Activated CD4-positive, alpha-beta T cell treated with anti-CD3 and anti-CD28 coated beads, Interleukin-2, Interleukin-6, amounts not matched to agents 100 ng/mL and 50 ng/mL, durations not matched to agents 16 hours and 8 hours (primary cell): ENCODE measurements at regions not wholly inside any gene's neighbourhood (a gene's known extent, or its start where the extent isn't known, plus 50 kb on each side); places are given as distances from the start of the nearest gene placed in this dataset.
"Not testable (repeated sequence)": the region's sequence is repeated elsewhere in the genome, so short reads cannot be mapped to it uniquely, and the experiment has no call there.

Experiments used
- DNase-seq: peaks from one replicate; pipeline ENCODE4 v3.0.0-alpha.2; 2020

DNA sequence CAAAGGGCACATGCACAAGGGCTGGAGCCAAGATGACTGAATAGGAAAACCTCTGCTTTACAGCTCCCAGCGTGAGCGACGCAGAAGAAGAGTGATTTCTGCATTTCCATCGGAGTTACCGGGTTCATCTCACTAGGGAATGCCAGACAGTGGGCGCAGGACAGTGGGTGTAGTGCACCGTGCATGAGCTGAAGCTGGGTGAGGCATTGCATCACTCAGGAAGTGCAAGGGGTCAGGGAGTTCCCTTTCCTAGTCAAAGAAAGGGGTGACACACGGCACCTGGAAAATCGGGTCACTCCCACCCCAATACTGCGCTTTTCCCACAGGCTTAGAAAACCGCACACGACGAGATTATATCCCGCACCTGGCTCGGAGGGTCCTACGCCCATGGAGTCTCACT lies 64.5 kb upstream of the HTR1E start:
- DNase-seq = not testable (repeated sequence)

DNA sequence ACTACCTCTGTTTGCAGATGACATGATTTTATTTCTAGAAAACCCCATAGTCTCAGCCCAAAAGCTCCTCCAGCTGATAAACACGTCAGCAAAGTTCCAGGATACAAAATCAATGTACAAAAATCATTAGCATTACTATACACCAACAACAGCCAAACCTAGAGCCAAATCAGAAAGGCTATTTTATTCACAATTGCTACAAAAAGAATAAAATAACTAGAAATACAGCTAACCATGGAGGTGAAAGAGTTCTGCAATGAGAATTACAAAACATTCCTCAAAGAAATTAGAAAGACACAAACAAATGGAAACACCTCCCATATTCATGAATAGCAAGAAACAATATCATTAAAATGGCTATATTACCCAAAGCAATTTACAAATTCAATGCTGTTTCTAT lies 65.6 kb upstream of the HTR1E start:
- no peak for DNase-seq

DNA sequence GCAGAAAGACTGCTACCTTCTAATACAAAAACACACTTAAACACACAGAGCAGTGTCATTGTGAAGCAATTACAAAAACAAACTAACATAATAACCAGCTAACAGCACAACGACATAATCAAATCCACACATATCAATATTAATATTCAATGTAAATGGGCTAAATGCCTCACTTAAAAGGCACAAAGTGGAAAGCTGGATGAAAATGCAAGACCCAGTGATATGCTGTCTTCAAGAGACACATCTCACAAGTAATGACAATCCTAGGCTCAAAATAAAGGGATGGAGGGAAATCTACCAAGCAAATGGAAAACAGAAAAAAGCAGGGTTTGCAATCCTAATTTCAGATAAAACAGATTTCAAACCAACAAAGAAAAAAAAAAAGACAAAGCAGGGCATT lies 67.8 kb upstream of the HTR1E start:
- DNase-seq = no peak

DNA sequence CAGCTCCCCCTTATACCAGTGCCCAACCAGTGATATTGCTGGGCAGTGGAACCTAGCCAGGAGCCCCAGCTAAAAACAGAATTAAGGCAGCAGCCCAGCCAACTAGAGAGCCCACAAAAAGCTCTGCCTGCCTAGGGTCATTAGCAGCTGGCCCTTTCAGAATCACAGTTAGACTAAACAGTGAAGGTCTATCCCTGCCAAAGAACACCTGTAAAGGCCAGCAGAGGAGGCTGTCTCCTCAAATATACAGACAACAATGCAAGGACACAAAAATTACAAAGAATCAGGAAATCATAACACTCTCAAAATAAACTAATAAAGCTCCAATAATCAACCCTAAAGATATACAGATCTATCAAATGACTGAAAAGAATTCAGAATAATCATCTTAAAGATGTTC lies 77.8 kb upstream of the HTR1E start:
- DNase-seq = no peak

DNA sequence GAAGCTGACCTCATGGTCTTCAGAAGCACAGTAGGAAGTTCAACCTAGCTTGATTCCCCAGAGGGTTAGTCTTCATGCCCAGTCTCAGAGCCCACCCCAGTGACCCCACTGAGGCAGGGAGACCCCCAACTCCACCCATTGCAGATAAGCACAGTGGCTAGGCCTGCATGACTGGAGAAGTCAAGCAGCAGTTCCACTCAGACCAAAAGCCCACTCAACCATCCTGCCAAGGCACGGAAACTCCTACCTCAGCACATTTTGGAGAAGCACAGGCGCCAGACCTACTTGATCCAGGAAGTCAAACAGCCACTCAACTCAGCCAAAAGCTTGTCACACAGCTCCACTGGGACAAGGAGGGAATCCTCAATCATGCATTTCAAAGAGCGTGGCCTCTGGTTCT lies 78.4 kb upstream of the HTR1E start:
- DNase-seq = no peak

DNA sequence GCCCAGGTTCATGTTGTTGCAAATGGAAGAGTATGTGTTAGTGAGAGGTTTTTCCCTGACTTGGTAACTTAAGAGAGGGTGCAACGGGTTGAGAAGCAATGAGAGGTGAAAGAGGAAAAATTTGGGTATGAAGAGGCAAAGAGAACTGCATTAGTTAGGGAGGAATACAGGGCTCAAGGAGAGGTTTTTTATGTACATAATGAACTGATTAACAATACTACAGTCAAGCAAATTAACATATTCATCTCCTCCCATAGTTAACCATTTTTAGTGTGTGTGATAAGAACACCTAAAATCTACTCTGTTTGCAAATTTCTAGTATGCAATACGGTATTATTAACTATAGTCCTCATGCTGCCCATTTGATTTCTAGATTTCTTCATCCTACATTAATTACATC lies 79.5 kb upstream of the HTR1E start:
- no peak for DNase-seq

DNA sequence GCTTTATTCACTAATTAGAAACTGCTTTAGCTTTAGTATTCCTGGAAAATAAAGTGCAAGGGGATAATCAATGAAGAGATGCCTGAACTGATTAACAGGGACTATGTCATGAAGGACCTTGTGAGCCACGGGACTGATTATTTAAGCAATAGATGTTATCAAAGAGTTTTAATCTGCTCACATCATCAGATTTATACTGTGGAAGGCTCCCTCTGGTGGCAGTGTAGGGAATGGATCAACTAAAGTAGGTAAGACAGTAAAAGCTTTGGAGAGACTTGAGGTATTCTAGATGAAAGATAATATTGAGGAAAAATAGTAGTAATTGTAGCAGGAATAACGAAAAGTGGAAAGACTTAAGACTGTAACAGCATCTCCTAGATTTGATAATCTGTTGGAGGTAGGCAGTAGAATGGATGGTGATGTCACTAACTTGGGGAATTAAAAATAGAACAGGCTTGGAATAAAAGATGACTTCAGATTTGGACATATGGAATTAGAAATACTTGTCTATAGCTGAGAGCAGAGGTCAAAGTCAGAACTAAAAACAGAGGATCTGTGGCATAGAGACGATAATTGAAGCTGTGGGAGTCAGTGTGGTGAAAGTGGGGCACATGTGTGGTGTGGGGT lies 80.3 kb upstream of the HTR1E start:
- peak; percentile 45 for DNase-seq

DNA sequence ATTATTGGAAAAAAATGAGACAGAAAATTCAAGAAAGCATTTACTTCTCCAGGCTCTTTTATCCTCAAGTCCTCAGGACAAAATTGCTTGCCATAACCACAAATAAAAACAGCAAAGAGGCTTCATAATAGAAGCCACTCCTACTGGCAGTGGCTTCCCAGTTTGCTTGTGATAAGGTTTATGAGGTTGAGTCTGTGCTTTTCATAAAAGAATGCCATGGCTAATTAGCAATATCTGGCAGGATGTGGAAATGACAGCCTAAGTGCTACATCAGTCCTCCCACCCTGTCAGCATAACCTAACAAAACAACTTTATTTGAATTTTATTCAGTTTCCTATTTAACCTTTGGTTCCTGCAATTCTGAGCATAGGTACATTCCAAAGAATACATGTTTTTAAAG lies 80.9 kb upstream of the HTR1E start:
- no peak for DNase-seq

DNA sequence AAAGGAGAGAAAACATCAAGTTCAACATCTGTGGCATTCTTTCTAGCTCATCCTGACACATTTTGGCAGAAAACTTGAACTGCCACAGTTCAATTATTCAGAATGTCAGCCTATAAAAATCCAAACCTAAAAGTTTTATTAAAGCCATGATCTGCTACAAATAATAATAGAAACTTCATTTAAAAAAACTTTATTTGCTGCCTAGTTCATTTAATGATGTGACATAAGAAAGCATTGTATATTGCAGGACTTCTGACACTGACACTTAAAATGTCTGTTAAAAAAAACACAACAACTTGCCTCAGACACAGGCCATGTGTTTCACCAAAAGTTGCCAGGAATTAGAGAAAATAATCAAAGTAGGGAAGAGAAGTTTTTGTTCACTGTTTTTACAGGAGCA lies 88.3 kb upstream of the HTR1E start:
- DNase-seq = no peak

DNA sequence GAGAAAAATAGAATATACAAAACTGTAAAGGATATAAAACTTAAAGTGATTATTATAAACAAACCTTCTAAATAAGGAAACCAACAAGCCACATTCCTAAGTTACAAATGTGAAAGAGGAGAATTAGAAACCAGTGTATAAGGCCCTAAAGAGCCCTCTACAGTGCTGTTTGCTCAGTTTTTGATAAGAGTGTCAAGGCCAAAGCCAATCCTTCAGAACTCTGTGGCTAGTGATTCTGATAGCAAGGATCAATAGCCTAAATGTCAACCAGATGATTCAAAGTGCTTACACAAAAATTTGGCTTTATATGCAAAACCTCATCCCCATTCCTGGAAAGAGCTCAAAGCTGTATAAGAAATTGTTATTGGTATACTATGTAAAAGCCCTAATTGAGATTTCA lies 104.6 kb upstream of the HTR1E start:
- DNase-seq = no peak

DNA sequence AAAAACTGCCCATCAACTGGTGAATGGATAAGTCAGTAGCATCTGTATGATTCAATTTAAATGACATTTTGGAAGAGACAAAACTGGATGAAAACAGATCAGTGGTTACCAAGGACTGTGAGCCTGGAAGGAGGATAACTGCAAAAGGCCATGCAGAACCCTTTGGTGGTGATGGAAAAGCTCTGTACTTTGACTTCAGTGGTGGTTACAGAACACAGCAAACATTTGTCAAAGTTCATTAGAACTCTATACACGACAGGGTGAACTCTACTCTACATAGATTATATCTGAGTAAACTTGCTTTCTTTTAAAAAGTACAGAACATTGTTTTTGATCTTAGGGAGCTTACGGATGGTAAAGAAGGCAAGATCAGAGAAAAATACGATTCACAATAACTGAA lies 111.9 kb upstream of the HTR1E start:
- no peak for DNase-seq

DNA sequence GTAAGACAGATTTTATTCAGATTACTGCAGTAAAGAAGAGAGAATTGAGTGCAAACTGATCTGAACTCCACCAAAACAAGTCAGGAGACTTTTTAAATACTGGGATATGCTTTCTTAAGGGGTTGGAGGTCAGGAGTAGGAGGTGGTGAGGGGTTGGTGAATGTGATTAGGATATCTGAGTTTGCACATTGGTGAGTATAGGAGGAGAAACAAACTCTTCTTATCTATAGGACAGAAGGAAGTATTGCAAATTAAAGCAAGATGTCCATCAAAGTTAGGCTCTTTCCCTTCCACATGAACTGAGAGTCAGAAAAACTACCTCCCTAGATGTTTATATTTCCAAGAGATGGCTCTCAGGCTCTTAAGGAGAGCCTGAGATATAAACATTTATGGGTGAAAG lies 114.6 kb upstream of the HTR1E start:
- DNase-seq = no peak

DNA sequence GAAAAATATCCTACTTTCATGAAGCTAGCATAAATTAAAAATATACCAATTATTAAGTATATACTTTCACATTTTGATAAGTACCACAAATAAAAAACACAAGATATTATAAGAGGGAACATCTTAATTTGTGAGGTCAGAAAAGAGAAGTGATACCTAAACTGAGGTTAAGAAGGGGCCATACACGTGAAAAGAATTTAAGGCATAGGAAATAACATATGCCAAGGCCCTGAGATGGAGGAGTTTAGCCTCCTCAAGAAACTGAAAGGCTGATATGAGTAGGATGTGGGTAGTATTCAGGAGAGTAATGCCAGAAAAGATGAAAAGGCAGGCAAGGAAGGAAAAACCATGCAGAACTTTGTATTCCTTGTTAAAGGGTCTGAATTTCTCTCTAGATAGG lies 116.6 kb upstream of the HTR1E start:
- no peak for DNase-seq

DNA sequence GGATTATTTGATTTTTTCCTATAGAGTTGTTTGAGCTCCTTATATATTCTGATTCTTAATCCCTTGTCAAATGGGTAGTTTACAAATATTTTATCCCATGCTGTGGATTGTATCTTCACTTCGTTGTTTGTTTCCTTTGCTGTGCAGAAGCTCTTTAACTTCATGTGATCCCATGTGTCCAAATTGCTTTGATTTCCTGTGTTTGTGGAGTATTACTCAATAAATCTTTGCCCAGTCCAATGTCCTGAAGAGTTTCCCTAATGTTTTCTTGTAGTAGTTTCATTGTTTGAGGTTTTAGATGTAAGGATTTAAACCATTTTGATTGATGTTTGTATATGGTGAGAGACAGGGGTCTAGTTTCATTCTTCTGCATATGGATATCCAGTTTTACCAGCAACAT lies 143.7 kb upstream of the HTR1E start:
- DNase-seq = no peak

DNA sequence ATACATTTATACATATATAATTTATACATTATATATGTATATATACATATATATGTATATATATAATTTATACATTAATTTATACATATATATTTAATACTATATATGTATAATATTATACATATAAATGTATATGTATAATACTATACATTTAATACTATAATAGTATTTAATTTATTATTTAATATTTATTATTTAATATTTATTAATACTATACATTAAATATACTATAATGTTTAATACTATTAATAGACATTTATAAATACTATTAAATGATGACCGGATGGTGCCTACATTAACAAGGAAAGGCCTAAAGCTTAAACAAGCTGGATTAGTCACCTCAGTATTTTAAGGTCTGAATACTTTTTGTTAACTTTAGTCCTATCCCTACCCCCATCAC lies 145.9 kb upstream of the HTR1E start:
- DNase-seq = no peak

DNA sequence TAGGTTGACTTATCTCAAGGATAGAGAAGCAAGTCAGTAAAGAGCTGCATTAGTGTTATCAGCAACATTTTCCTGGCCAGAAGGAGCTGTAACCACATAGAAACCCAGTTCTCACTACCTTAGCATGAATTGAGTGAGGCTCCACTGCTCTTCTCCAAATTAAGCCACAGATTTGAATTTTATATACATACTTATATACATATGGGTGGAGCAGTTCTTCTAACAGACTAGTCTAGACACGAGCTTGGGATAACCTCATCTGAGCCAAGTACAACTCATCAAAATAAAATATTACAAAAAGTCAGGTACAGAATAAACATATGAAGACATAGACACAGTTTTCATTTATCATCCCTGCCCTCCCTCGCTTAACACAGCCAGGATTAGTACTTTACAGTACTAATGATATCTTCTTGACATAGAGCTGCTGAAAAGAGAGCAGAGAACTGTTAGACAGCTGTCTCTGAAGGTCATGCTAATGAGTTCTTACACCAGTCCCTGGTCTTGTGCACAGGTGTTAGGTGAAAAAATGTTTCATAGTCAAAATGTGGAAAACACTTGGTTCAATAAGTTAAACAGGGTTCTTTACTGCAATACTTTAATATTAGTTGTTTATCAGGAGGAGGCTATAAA lies 147.4 kb upstream of the HTR1E start:
- no peak for DNase-seq

DNA sequence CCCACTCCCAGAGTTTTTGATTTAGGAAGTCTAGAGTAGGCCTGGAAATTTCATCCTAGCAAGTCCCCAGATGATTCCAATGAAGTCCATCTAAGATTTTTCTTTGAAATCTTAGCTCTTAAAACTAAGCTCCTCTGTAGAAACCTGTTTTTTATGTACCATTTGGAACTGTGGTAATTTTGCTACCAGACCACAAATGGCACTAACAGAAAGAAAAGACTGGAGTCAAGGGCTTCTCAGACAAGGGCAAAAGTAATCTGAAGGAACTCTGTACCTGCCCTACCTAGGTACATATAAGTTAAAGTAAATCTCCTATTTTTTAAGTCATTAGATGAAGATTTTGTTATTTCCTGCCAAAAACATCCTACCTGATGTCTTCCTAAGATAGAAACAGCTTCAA lies 155.0 kb upstream of the HTR1E start:
- no peak for DNase-seq

DNA sequence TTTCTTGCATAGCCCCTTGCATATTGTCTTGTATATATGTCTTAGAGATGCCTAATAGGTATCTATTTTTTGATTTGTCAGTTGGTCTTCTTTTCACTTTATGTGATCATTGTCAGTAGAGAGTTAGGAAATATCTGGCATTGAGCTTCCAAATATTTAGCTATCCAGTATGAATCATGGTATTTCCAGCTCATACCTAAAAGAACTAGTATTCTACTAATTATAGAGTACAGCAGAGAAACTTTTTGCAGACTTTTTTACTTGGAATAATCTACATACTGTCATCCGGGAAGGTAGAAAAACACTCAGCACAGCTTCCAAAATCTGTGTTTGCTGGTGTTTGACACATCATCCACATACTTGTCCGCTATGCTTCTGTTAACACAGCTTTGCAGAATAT lies 156.4 kb upstream of the HTR1E start:
- no peak for DNase-seq

DNA sequence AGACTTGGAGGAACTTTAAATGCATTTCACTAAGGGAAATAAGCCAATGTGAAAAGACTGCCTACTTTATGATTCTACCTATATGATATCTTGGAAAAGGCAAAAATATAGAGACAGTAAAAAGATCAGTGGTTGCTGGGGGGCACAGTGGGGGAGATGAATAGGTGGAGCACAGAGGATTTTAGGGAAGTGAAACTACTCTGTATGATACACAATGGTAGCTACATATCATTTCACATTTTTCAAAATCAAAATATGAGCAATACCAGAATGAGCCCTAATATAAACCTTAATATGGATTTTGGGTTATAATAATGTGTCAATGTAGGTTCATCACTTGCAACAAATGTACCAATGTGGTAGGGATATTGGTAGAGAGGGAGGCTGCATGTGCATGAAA lies 161.4 kb upstream of the HTR1E start:
- DNase-seq = no peak

DNA sequence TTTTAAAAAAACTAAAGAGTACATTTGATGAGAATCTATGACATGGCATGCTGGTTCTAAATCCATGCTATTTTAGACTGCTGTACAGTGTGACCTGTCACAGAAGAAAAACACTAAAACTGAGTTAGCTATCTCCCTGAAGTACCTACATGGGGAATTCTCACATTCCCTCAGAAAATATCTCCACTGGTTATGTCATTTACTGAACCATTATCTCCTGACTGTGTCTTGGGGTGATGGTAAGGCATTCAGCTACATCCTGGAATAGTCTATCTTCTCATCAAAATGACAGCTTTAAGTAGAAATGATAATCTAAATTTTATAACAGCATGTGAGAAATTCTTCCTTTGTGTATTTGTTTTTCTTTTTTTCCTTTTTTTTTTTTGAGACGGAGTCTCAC lies 172.1 kb upstream of the HTR1E start:
- DNase-seq = no peak

DNA sequence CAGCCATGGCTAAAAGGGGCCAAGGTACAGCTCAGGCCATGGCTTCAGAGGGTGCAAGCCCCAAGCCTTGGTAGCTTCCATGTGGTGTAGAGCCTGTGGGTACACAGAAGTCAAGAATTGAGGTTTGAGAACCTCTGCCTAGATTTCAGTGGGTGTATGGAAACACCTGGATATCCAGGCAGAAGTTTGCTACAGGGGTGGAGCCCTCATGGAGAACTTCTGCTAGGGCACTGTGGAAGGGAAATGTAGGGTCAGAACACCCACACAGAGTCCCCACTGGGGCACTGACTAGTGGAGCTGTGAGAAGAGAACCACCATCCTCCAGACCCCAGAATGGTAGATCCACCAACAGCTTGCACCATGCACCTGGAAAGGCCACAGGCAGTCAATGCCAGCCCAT lies 177.4 kb upstream of the HTR1E start:
- DNase-seq = not testable (repeated sequence)

DNA sequence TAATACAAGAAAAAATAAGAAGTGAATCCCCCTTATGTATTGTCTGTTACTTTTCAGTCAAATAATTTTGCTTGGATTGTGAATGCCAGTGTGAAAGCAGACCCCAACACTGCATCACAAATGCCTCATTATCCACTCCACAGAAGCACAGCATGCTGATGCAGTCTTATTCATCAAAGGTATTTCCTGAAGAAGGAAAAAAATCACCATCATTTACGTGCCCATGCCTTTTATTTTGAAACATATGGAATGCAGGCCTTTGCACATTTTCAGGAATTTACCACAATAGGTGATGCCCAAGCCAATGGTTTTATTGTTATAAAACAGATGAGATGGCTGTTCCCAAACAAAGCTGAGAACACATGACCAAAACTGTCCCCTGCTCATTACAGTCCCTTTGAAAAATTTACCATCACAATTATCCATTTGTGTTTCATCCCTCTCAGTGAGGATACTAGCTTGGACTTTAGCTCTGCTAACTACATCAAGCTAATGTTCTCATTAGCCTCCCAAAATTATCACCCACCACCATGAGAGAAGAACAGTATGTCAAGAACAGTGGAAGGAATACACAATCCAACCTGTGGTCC lies 180.6 kb upstream of the HTR1E start:
- no peak for DNase-seq

DNA sequence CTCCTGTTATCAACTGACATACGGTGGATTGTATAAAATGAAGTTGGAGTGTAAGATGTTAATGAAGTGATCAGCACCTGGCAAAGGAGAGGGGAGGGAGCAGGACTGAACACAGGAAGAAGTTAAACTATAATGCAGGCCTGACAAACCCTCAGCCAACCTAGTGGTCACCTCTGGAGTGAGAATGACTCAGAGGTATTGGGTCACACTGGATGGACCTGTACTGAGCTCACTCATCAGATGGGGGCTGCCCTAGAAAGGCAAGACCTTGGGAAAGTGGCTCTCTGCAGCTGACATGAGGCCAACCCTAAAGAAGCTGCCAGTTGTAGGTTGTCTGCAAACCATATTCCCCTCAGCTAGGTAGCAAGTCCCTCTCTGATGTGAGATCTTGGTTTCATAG lies 193.3 kb upstream of the HTR1E start:
- no peak for DNase-seq

DNA sequence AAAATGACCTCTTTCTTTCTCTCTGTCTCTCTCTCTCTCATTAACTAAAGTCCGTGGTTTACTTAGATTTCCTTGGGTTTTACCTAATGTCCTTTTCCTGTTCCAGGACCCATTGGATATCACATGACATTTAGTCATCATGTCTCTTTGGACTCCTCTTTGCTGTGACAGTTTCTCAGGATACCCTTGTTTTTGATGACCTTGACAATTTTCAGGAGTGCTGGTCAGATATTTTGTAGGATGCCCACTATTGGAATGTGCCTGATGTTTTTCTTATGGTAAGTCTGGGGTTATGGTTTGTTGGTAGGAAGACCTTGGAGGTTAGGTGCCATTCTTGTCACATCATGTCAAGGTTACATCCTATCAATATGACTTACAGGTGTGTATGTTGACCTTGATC lies 199.2 kb upstream of the HTR1E start:
- no peak for DNase-seq

DNA sequence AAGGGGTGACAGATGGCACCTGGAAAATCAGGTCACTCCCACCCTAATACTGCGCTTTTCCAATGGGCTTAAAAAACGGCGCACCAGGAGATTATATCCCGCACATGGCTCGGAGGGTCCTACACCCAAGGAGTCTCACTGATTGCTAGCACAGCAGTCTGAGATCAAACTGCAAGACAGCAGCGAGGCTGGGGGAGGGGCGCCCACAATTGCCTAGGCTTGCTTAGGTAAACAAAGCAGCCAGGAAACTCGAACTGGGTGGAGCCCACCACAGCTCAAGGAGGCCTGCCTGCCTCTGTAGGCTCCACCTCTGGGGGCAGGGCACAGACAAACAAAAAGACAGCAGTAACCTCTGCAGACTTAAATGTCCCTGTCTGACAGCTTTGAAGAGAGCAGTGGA lies 205.7 kb upstream of the HTR1E start:
- not testable (repeated sequence) for DNase-seq
